ENCODE measurements at regions not wholly inside any gene's neighbourhood (a gene's known extent, or its start where the extent isn't known, plus 50 kb on each side); places are given as distances from the start of the nearest gene placed in this dataset.

- intact Hi-C loops (cut with DNase I): no loop called here
- no peak overlapping the region for H3K27ac ChIP-seq
- TF ChIP-seq CTCF (IDR thresholded peaks at IDR 0.05): no peak
- TF ChIP-seq POLR2A (IDR thresholded peaks at IDR 0.05): no peak
- H3K27me3 ChIP-seq: no peaks in the 10 kb centered on the region
- H3K36me3 ChIP-seq (replicated peaks in 1 of 2; ENCODE audit: insufficient read depth in 1 of 2, low read depth in 2 of 2): no peaks in the 10 kb centered on the region
- H3K4me1 ChIP-seq: no peaks in the 10 kb centered on the region
- H3K9me3 ChIP-seq: no peaks in the 10 kb centered on the region
- no peak for ATAC-seq
- 78 to 85% methylated on average over 8 of the region's 8 CpGs for WGBS, 2 donors
- DNase-seq: no peak
- no peak overlapping the region for H3K4me3 ChIP-seq
Measured at GRCh38 chr2:15832030-15832709, 108.2 kb upstream of the MYCN start.

DNA sequence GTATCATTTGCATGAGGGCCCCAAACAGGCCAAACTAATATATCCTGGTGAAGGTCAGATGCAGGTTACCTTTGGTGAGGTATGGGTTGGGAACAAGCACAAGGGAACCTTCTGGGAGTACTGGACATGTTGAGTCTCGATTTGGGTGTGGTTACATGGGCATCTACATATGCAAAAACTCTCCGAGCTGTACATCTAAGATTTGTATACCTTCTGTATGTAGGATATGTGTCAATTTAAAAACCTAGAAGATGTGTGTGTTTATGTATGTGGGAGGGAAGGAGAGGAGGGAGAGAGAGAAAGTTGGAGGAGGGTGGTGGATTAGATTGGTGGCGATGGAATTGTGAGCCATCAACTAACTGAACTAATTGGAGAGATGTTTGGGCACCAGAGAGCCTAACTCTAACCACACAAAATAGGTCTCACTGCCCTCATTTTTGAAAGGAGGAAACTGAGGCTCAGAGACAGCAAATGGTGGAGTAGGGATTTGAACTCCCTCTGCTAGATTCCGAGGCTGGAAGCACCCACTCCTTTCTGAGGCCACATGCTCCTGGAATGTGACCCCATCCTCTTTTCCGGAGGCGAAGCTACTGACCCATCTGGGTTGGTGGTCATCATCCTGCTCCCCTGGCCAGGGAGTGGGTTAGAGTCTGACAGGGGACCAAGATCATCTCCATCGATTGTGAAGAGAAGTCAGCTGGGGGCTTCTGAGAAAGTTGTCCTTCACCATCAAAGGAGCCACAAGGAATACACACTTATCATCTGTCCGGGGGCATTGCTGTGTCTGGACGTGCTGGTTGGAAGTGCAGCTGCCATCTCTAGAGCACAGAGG is 107.3 kb upstream of the MYCN start:
- TF ChIP-seq POLR2A (IDR thresholded peaks at IDR 0.05) (no peak), CTCF (IDR thresholded peaks at IDR 0.05) (no peak)
- Histone ChIP-seq H3K9me3 (no peaks in the 10 kb centered on the region), H3K4me1 (no peaks in the 10 kb centered on the region), H3K4me3 (no peak overlapping the region), H3K36me3 (replicated peaks in 1 of 2; ENCODE audit: insufficient read depth in 1 of 2, low read depth in 2 of 2) (no peaks in the 10 kb centered on the region), H3K27ac (no peak overlapping the region), H3K27me3 (no peaks in the 10 kb centered on the region)
- 73 to 78% methylated on average over 9 of the region's 9 CpGs for WGBS, 2 donors
- no peak for DNase-seq
- intact Hi-C loops (cut with DNase I): no loop called here
- ATAC-seq: no peak

DNA sequence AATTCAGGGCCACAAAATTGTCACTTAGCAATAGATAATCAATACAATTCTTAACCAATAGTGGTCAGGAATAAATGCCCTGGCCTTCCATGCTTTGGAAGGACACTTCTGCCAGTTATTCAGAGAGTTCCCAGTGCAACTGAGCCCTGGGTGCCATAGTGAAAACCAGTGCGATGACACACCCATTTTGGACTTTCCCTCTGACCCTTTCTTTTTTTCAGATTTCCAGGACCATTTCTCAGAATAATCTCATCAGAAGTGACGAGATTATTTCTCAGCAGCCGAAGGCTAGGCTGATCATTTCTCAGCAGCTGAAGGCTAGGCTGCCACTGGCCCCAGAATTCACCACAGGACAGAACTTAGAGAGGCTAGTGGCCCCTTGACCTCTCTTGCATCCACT is 106.6 kb upstream of the MYCN start:
- intact Hi-C loops (cut with DNase I): no loop called here

DNA sequence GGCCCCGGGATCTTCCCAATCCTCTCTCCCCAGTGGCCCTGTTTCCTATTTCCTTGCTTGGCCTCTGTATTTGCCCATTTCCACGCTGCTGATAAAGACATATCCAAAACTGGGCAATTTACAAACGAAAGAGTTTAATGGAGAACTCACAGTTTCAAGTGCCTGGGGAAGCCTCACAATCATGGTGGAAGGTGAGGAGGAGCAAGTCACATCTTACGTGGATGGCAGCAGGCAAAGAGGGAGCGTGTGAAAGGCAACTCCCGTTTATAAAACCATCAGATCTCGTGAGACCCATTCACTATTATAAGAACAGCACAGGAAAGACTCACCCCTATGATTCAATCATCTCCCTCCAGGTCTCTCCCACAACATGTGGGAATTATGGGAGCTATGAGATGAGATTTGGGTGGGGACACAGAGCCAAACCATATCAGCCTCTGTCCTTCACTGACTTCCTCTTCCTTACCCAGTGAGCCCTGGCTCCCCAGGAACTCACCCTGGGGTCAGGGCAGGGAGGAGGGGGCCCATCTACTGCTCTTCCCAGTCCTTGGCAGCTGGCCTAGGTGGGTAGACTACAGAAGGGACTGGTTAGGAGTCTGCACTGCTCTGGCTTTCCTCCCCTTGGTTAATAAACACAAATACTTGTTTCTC is 105.8 kb upstream of the MYCN start:
- H3K4me3 ChIP-seq: no peak overlapping the region
- DNase-seq (no peak), ATAC-seq (no peak)
- TF ChIP-seq POLR2A (IDR thresholded peaks at IDR 0.05): no peak
- TF ChIP-seq CTCF (IDR thresholded peaks at IDR 0.05): no peak
- H3K36me3 ChIP-seq (replicated peaks in 1 of 2; ENCODE audit: insufficient read depth in 1 of 2, low read depth in 2 of 2): no peaks in the 10 kb centered on the region
- H3K9me3 ChIP-seq: no peaks in the 10 kb centered on the region
- whole genome bisulfite sequencing, 2 donors: 64 to 66% methylated on average over 7 of the region's 7 CpGs
- H3K27ac ChIP-seq: no peak overlapping the region
- no peaks in the 10 kb centered on the region for H3K27me3 ChIP-seq
- H3K4me1 ChIP-seq: no peaks in the 10 kb centered on the region
- intact Hi-C loops (cut with DNase I): no loop called here

More for the DNA sequence above, 106.6 kb upstream of the MYCN start:
- no peaks in the 10 kb centered on the region for H3K27me3 ChIP-seq
- H3K4me1 ChIP-seq: no peaks in the 10 kb centered on the region
- H3K9me3 ChIP-seq: no peaks in the 10 kb centered on the region
- H3K27ac ChIP-seq: no peak overlapping the region
- DNase-seq (no peak), ATAC-seq (no peak)
- no peak overlapping the region for H3K4me3 ChIP-seq
- WGBS, 2 donors: 76 to 92% methylated on average over 3 of the region's 3 CpGs
- no peak for TF ChIP-seq CTCF (IDR thresholded peaks at IDR 0.05)
- TF ChIP-seq POLR2A (IDR thresholded peaks at IDR 0.05): no peak
- H3K36me3 ChIP-seq (replicated peaks in 1 of 2; ENCODE audit: insufficient read depth in 1 of 2, low read depth in 2 of 2): no peaks in the 10 kb centered on the region

Measured in body of pancreas (tissue), 4 donors.